Peyer's patch (tissue), 4 donors: ENCODE measurements at regions not wholly inside any gene's neighbourhood (a gene's known extent, or its start where the extent isn't known, plus 50 kb on each side); places are given as distances from the start of the nearest gene placed in this dataset.

Experiments used
- POLR2A ChIP-seq, 2 donors: fragments of 450-650 bp; IDR thresholded peaks; one replicate each; pipeline ENCODE4 v1.5.1; 2017; ENCODE audit warnings: antibody characterized with exemption in 2 of 2, mild to moderate bottlenecking in 2 of 2, moderate library complexity in 2 of 2
- TF ChIP-seq, protein P1 (sequence below), 6 experiments: fragments of 450-650 bp in 4 of 6; fragments of 200-600 bp in 2 of 6; sonication (generic) in 1 of 6; IDR thresholded peaks; one replicate each; pipeline ENCODE4 v1.5.1; 2017 to 2019; ENCODE audit warnings: antibody characterized with exemption in 6 of 6, mild to moderate bottlenecking in 3 of 6, moderate library complexity in 1 of 6

DNA sequence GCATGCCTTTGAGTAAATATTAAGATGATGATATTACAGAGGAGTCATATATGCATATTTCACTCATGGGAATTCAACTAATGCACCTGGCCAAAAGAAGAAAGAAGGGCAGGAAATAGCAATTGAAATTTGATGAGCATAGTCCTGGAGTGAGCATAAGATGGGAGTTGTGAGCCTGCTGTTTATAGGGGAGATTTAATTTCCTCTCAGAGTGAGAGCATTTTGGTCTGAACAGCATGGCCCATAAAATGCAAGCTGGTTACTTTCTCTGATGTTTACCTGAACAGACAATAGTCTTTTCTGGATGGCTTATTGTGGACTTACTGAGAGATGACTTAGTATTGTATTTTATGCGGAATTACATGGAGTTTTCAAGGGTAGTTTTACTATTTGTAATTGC lies 53.6 kb downstream of the FHIP1A start:
- no peak for TF ChIP-seq POLR2A (IDR thresholded peaks at IDR 0.05)
- TF ChIP-seq, protein P1, sequence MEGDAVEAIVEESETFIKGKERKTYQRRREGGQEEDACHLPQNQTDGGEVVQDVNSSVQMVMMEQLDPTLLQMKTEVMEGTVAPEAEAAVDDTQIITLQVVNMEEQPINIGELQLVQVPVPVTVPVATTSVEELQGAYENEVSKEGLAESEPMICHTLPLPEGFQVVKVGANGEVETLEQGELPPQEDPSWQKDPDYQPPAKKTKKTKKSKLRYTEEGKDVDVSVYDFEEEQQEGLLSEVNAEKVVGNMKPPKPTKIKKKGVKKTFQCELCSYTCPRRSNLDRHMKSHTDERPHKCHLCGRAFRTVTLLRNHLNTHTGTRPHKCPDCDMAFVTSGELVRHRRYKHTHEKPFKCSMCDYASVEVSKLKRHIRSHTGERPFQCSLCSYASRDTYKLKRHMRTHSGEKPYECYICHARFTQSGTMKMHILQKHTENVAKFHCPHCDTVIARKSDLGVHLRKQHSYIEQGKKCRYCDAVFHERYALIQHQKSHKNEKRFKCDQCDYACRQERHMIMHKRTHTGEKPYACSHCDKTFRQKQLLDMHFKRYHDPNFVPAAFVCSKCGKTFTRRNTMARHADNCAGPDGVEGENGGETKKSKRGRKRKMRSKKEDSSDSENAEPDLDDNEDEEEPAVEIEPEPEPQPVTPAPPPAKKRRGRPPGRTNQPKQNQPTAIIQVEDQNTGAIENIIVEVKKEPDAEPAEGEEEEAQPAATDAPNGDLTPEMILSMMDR (IDR thresholded peaks at IDR 0.05) = no peak
